Ecto neural progenitor cell (in vitro differentiated cells): ENCODE measurements at regions not wholly inside any gene's neighbourhood (a gene's known extent, or its start where the extent isn't known, plus 50 kb on each side); places are given as distances from the start of the nearest gene placed in this dataset.

Experiments
- DNase-seq: peaks from one replicate; pipeline ENCODE4 v3.0.0-alpha.2; 2018; ENCODE audit warnings: low spot score

GRCh38 chr5:165559645-165560044, 2054.2 kb downstream of the MAT2B start:
- no peak for DNase-seq

DNA sequence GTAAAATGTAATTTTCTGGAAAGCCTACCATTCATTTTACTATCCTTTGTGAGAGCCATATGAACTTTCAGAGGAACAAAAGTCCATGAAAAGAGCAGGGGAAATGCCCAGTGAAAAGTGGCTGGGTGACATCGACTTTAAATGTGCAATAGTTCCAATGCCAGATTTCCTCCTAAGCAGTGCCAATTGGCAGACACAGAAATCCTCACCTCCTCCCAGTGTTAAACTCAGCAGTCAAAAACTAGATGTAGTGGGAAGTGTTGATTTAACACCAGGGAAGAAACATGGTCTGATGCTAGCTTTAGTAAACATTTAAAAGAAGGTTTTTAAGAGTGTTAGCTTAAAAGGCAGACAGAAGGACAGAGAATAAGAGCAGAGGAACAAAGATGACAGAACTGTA, 2055.2 kb downstream of the MAT2B start:
- DNase-seq, result no peak

- DNase-seq, result no peak
Observed at GRCh38 chr5:165565911-165566310, 2060.5 kb downstream of the MAT2B start.

DNA sequence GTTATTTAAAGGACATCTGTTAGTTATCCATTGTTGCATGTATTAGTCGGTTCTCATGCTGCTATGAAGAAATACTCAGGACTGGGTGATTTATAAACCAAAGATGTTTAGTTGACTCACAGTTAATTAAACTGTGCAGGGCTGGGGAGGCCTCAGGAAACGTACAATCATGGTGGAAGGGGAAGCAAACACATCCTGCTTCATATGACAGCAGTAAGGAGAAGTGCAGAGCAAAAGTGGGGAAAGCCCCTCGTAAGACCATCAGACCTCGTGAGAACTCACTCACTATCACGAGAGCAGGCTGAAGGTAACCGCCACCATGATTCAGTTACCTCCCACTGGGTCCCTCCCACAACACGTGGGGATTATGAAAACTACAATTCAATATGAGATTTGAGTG, 2064.1 kb downstream of the MAT2B start:
- no peak for DNase-seq

DNA sequence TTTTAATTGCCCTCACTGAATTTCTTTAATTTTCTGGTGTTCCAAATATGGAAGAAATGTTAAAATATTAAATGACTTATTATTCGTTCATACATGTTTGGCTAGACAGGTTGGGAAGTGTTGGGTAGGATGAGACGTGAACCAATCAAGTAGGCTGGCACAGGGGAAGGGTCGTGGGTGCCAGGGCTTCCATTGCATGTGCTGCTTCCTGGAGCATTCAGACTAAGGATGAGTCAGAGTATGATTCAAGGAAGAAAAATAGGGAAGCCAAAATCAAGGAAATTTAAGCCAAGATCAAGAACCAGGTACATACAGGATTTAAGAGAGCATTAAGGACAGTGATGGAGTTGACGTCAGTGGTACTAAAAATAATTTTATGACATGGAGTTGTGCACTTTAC, 2068.0 kb downstream of the MAT2B start:
- no peak for DNase-seq

- DNase-seq, result no peak
Observed at GRCh38 chr5:165574100-165574499, 2068.7 kb downstream of the MAT2B start.

DNA sequence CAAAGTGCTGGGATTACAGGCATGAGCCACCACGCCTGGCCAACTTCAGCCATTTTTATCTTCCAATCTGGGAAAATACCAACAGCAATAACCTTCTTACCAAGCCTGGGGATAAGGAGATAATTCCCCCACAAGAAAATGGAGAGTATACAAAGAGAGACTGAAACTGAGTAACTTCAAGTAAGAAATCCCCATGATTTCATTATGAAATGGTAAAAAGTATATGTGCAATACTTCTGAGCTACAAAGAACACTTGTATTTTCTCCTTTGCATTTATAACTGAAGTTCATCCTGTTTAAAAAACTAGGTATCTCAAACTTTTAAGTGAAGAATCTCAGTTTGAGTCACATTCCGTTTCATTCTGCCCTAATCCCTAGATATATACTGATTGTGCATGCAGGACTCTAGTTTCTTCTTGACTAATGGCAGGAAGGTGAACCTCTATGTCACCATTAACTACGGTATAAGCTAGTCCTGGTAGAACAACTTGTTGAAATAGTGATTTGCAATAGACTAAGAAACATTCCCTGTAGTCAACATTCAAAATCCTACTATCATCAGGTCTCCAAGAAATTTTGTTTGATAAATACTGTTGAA, 2071.4 kb downstream of the MAT2B start:
- no peak for DNase-seq

DNA sequence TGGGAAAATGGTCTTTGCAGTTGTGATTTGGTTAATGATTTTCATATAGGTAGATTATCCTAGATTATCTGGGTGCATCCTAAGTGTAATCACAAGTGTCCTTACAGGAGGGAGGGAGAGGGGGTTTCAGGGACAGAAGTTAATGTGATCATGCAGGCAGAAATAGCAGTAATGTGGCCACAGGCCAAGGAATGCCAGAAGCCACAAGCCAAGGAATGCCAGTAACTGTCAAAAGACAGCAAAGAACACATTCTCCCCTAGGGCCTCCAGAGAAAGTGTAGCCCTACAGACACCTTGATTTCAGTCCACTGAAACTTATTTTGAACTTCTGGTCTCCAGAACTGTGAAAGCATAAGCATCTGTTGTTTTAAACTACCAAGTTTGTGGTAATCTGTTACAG, 2074.5 kb downstream of the MAT2B start:
- DNase-seq, result no peak

DNA sequence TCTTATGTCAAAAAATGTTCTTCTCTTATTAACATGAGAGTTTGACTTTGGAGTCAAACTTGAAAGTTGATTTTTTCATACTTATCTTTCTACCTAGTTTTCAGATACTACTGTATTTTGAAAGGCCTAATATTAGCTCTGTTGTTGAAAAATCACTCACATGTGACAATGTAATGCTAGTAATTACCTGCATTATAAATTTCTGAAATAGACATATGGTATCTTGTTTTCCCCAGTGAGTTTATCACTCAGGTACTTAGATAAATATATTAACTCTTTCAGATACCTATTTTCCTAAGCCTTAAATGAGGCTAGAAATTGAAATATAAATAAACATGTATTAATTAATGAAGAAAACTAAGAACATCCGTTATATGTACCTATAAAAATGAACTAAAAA, 2089.3 kb downstream of the MAT2B start:
- no peak for DNase-seq

GRCh38 chr5:165602529-165602928, 2097.1 kb downstream of the MAT2B start:
- DNase-seq, result no peak

DNA sequence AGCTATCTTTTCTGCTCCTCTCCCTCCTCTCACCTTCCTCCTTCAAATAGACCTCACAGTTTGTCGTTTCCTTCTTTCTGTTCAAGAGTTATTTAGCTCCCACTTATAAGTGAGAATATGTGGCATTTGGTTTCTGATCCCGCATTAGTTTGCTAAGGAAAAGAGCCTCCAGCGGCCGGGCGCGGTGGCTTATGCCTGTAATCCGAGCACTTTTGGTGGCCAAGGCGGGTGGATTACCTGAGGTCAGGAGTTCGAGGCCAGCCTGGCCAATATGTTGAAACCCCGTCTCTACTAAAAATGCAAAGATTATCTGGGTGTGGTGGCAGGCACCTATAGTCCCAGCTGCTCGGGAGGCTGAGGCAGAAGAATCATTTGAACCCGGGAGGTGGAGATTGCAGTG, 2101.6 kb downstream of the MAT2B start:
- DNase-seq, result no peak

DNA sequence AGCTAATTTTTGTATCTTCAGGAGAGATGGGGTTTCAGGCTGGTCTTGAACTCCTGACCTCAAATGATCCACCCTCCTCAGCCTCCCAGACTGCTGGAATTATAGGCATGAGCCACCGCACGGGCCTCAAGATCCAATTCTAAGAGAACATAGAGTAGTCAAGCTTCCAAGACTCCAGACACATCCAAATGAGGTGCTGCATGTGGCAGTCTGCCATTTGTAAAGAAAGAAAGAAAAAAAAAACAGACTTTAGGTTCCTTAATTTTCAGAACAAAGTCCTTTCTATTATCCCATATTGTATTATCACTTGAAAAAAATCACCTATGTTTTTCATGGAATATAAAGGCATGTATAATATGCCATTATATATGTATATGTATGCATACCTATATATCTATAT, 2104.5 kb downstream of the MAT2B start:
- no peak for DNase-seq

GRCh38 chr5:165616490-165617405, 2111.3 kb downstream of the MAT2B start:
- no peak for DNase-seq

DNA sequence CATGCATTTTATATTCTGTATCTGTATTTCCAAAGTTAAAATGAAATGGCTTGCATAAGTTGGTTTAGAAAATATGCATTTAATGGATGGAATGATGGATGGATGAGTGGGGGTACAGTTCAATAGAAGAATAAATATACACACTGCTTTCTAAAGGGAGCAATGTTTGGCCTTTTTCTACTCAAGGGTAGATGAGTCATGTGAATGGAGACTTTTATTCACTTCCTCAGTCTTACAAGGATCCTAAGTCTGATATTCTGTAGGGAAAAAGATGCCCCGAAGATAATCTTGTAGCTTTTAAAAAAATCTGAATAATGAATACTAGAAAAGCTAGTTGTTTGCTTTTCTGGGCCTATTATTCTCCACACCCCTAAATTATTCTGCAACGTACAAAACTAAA, 2112.1 kb downstream of the MAT2B start:
- no peak for DNase-seq

DNA sequence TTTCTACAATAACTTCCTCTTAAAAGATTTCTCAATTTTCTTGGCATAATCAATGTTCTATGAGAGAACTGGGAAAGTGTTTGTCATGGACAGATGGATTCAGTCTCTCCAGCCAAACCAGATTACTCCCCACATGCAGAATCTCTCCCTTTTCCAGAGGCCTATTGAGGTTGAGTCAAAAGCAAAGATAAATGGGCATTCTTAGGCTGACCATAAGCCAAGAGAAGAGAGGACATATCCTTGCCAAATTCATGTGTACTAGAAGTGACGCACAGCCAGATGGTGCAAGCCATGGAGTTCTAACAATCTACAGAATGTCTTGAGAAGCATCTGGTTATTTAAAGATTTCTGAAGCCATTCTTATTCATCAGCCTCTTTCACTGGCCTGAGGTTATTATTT, 2115.0 kb downstream of the MAT2B start:
- no peak for DNase-seq

DNA sequence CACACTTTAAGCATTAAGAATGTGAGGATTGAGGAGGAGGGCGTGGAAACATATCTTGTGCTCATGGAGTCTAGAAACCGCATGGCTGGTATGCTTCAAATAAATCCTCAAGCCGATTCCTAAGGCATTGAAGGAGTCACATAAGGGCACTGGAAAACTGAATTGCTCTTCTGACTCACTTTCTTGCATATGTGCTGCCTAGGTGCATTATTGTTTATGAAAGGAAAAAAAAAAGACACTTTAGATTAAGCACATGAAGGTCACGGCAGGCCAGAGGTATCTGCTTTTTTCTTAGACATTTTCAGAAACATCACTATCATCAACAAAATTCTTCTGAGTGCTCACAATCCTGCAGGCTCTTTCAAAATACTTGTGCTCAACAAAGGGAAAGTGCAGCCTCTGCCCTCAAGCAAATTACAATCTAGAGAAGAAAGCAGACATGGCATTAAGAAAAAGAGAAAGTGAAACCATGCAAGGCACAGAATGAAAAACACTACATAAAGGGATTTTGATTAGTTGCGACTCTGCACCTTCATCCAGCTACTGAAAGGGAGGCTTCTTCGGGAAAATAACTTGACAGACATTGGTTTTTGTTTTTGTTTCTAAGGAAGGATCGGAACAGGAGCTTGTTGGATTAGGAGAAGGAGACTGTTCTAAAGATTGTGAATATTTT, 2117.6 kb downstream of the MAT2B start:
- no peak for DNase-seq

GRCh38 chr5:165624166-165624946, 2118.9 kb downstream of the MAT2B start:
- no peak for DNase-seq

- DNase-seq, result no peak
Observed at GRCh38 chr5:165626161-165626560, 2120.7 kb downstream of the MAT2B start.

DNA sequence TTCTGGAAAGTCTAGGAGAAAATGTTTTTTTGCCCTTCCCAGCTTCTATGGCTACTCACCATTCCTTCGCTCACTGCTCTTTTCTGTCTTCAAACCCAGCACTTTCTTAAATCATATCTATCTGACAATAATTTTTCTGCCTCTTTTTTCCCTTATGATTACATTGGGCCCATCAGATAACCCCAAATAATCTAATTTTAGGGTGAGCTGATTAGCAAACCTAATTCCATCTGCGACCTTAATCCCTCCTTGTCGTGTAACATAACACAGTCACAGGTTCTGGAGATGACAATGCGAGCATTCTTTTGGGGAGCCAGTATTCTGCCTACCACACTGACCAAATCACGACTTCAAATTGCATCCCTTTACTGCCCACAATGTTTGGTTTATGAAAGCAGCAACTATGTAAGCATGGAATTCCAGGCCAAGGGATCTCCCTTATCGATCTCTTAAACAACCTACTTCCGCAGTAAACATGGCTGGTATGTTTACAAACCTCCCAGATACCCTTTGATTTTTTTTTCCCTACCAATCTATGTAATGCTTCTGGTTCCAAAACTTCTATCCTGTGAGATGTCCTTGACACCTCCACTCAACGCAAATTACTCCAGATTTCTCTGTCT, 2122.2 kb downstream of the MAT2B start:
- DNase-seq, result no peak

- peak; percentile 72 for DNase-seq
Observed at GRCh38 chr5:165630261-165630778, 2124.9 kb downstream of the MAT2B start.

DNA sequence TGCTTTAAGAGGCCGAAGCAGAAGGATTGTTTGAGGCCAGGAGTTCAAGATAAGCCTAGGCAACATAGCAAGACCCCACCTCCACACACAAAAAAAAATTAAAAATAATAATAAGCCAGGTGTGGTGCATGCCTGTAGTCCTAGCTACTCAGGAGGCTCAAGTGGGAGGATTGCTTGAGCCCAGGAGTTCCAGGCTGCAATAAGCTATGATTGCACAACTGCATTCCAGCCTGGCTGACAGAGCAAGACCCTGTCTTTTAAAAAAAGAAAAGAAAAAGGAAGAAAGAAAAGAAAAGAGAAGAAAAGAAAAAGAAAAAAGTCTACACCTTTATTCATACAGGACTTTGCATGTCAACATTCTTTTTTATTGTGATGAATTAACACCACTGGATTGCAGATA, 2125.8 kb downstream of the MAT2B start:
- DNase-seq, result no peak

- DNase-seq, result no peak
Observed at GRCh38 chr5:165642366-165642765, 2136.9 kb downstream of the MAT2B start.
